ENCODE measurements at regions not wholly inside any gene's neighbourhood (a gene's known extent, or its start where the extent isn't known, plus 50 kb on each side); places are given as distances from the start of the nearest gene placed in this dataset.

DNA sequence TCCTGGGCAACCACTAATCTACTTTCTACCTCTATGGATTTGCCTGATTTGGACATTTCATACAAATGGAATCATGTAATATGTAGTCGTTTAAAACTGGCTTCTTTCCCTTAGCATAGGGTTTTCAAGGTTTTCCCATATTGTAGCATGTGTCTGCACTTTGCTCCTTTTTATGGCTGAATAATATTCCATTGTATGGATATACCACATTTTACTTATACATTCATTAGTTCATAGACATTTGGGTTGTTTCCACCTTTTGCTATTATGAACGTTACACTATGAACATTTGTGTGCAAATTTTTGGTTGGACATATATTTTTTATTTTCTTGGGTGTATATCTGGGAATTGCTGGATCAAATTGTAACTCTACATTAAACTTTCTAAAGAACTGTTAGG, 600.4 kb upstream of the NOX3 start:
- POLR2A ChIA-PET = no interaction called here
- Histone ChIP-seq H3K79me2 (ENCODE audit: insufficient read depth, low read depth, low read length) (no peaks in the 10 kb centered on the region), H3K36me3 (ENCODE audit: insufficient read depth, low read length) (no peaks in the 10 kb centered on the region), H3K27ac (ENCODE audit: low read depth, low read length, poor library complexity, severe bottlenecking) (no peak overlapping the region), H3K4me3 (ENCODE audit: low read depth, low read length, poor library complexity, severe bottlenecking) (no peak overlapping the region), H2AFZ (ENCODE audit: low read length) (no peak overlapping the region), H3K4me1 (ENCODE audit: insufficient read depth, low read length, poor library complexity, severe bottlenecking) (no peaks in the 10 kb centered on the region), H3K9me3 (ENCODE audit: low read length) (peaks cover 6% of the 10 kb centered on the region; the same call in 1 of the 2 replicates), H3K4me2 (ENCODE audit: low read length) (no peak overlapping the region), H4K20me1 (ENCODE audit: insufficient read depth, low read length) (no peaks in the 10 kb centered on the region), H3K9me2 (ENCODE audit: insufficient read depth, low read length) (no peaks in the 10 kb centered on the region)
- intact Hi-C loops (cut with micrococcal nuclease; ENCODE audit: unreplicated experiment) = no loop called here
- BruUV-seq (replicated peaks) = no TSS peak
- CTCF ChIA-PET (ENCODE audit: unreplicated experiment) = no interaction called here
- no peak for TF ChIP-seq EZH2phosphoT487 (IDR thresholded peaks at IDR 0.05; ENCODE audit: borderline replicate concordance, low read depth, low read length)
- TF ChIP-seq, protein P1, sequence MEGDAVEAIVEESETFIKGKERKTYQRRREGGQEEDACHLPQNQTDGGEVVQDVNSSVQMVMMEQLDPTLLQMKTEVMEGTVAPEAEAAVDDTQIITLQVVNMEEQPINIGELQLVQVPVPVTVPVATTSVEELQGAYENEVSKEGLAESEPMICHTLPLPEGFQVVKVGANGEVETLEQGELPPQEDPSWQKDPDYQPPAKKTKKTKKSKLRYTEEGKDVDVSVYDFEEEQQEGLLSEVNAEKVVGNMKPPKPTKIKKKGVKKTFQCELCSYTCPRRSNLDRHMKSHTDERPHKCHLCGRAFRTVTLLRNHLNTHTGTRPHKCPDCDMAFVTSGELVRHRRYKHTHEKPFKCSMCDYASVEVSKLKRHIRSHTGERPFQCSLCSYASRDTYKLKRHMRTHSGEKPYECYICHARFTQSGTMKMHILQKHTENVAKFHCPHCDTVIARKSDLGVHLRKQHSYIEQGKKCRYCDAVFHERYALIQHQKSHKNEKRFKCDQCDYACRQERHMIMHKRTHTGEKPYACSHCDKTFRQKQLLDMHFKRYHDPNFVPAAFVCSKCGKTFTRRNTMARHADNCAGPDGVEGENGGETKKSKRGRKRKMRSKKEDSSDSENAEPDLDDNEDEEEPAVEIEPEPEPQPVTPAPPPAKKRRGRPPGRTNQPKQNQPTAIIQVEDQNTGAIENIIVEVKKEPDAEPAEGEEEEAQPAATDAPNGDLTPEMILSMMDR (conservative IDR thresholded peaks at IDR 0.05; ENCODE audit: low read length) = no peak
- no peak for DNase-seq (ENCODE audit: low spot score)

DNA sequence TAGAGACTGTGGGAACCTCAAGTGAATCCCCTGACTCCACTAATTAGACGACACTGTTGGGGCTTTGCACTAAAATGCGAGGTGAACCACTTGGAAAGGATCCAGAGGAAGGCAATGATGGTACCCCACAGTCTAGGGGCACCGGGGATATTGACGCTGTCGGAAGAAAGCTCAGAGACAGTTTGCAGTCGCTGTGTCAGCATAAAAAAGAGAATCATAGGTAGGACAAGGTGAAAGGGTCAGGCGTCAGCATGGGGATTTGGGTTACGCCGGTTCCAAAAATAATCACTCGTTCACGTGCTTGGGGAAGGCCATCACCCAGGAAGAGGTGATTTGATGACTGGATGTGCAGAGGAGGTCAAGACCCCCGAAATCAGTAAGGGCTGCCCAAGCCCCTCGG, 598.0 kb upstream of the NOX3 start:
- H3K4me2 ChIP-seq (ENCODE audit: low read length) = no peak overlapping the region
- intact Hi-C loops (cut with micrococcal nuclease; ENCODE audit: unreplicated experiment) = no loop called here
- H2AFZ ChIP-seq (ENCODE audit: low read length) = no peak overlapping the region
- TF ChIP-seq EZH2phosphoT487 (IDR thresholded peaks at IDR 0.05; ENCODE audit: borderline replicate concordance, low read depth, low read length) = no peak
- TF ChIP-seq, protein P1 (conservative IDR thresholded peaks at IDR 0.05; ENCODE audit: low read length) = no peak
- H3K79me2 ChIP-seq (ENCODE audit: insufficient read depth, low read depth, low read length) = no peaks in the 10 kb centered on the region
- CTCF ChIA-PET (ENCODE audit: unreplicated experiment) = no interaction called here
- no TSS peak for BruUV-seq (replicated peaks)
- H3K4me1 ChIP-seq (ENCODE audit: insufficient read depth, low read length, poor library complexity, severe bottlenecking) = no peaks in the 10 kb centered on the region
- H4K20me1 ChIP-seq (ENCODE audit: insufficient read depth, low read length) = no peaks in the 10 kb centered on the region
- peaks cover 6% of the 10 kb centered on the region; the same call in 1 of the 2 replicates for H3K9me3 ChIP-seq (ENCODE audit: low read length)
- no peak overlapping the region for H3K27ac ChIP-seq (ENCODE audit: low read depth, low read length, poor library complexity, severe bottlenecking)
- no peaks in the 10 kb centered on the region for H3K36me3 ChIP-seq (ENCODE audit: insufficient read depth, low read length)
- H3K4me3 ChIP-seq (ENCODE audit: low read depth, low read length, poor library complexity, severe bottlenecking) = no peak overlapping the region
- H3K9me2 ChIP-seq (ENCODE audit: insufficient read depth, low read length) = no peaks in the 10 kb centered on the region
- no peak for DNase-seq (ENCODE audit: low spot score)
- POLR2A ChIA-PET = no interaction called here

DNA sequence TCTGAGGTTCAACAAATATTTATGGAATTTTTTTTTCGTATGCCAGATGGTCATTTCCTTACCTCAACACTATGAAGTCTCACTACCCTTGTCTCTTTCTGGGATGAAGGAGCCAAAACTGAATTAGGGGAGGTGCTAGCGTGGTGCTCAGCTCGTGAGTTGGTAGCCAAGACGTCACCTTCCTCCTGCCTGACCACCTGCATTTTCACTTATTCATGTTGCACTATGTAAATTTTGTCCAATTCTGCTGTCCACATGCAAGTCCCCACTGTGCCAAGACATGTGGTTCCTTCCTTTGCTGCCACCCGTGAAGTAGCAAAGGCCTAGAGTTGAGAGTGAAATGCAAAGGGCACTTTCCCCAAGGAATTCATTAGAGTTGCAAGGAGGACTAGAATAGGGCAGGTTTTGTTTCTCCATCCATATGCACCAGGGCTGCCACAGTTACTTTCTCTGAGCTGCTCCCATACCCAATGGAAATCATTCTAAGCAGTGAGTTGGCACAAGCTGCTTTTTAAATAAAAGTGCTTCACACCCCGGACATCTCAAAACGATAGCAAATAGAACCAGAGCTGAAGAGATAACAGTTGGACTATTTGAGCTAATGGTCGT, 591.3 kb upstream of the NOX3 start:
- no peaks in the 10 kb centered on the region for H3K36me3 ChIP-seq (ENCODE audit: insufficient read depth, low read length)
- H3K4me3 ChIP-seq (ENCODE audit: low read depth, low read length, poor library complexity, severe bottlenecking) = no peak overlapping the region
- POLR2A ChIA-PET = no interaction called here
- CTCF ChIA-PET (ENCODE audit: unreplicated experiment) = no interaction called here
- no peaks in the 10 kb centered on the region for H3K79me2 ChIP-seq (ENCODE audit: insufficient read depth, low read depth, low read length)
- no peaks in the 10 kb centered on the region for H3K9me2 ChIP-seq (ENCODE audit: insufficient read depth, low read length)
- no TSS peak for BruUV-seq (replicated peaks)
- H4K20me1 ChIP-seq (ENCODE audit: insufficient read depth, low read length) = no peaks in the 10 kb centered on the region
- TF ChIP-seq, protein P1 (conservative IDR thresholded peaks at IDR 0.05; ENCODE audit: low read length) = no peak
- TF ChIP-seq EZH2phosphoT487 (IDR thresholded peaks at IDR 0.05; ENCODE audit: borderline replicate concordance, low read depth, low read length) = no peak
- H2AFZ ChIP-seq (ENCODE audit: low read length) = no peak overlapping the region
- H3K4me2 ChIP-seq (ENCODE audit: low read length) = no peak overlapping the region
- DNase-seq (ENCODE audit: low spot score) = no peak
- intact Hi-C loops (cut with micrococcal nuclease; ENCODE audit: unreplicated experiment) = no loop called here
- H3K9me3 ChIP-seq (ENCODE audit: low read length) = no peaks in the 10 kb centered on the region
- H3K27ac ChIP-seq (ENCODE audit: low read depth, low read length, poor library complexity, severe bottlenecking) = no peak overlapping the region
- no peaks in the 10 kb centered on the region for H3K4me1 ChIP-seq (ENCODE audit: insufficient read depth, low read length, poor library complexity, severe bottlenecking)

All from OCI-LY7 (cell line).